ENCODE measurements at regions not wholly inside any gene's neighbourhood (a gene's known extent, or its start where the extent isn't known, plus 50 kb on each side); places are given as distances from the start of the nearest gene placed in this dataset.
"Not testable (repeated sequence)": the region's sequence is repeated elsewhere in the genome, so short reads cannot be mapped to it uniquely, and the experiment has no call there.

- H3K9me3 ChIP-seq (replicated peaks; ENCODE audit: control insufficient read depth, low read depth, low read length): no peaks in the 10 kb centered on the region
- 46% methylated on average over 5 of the region's 5 CpGs for WGBS (ENCODE audit: insufficient coverage)
- no peak overlapping the region for H3K4me3 ChIP-seq (ENCODE audit: low read length)
- no peak overlapping the region for H3K27ac ChIP-seq (ENCODE audit: low read length)
- H3K4me1 ChIP-seq (ENCODE audit: control insufficient read depth, insufficient read depth, low read length): no peaks in the 10 kb centered on the region
- H3K36me3 ChIP-seq (ENCODE audit: control insufficient read depth, insufficient read depth, low read length): no peaks in the 10 kb centered on the region
- H3K27me3 ChIP-seq (ENCODE audit: control insufficient read depth, insufficient read depth, low read length): peaks cover 22% of the 10 kb centered on the region
- no peak for DNase-seq
Observed at GRCh38 chr11:116368784-116369183, 404.0 kb downstream of the BUD13 start.

GRCh38 chr11:116366980-116367645 is 405.7 kb downstream of the BUD13 start:
- H3K27me3 ChIP-seq (ENCODE audit: control insufficient read depth, insufficient read depth, low read length): peaks cover 21% of the 10 kb centered on the region
- H3K36me3 ChIP-seq (ENCODE audit: control insufficient read depth, insufficient read depth, low read length): no peaks in the 10 kb centered on the region

GRCh38 chr11:116366451-116366850 is 406.3 kb downstream of the BUD13 start:
- Histone ChIP-seq H3K27ac (ENCODE audit: low read length) (no peak overlapping the region), H3K27me3 (ENCODE audit: control insufficient read depth, insufficient read depth, low read length) (peaks cover 16% of the 10 kb centered on the region), H3K9me3 (replicated peaks; ENCODE audit: control insufficient read depth, low read depth, low read length) (no peaks in the 10 kb centered on the region), H3K4me3 (ENCODE audit: low read length) (no peak overlapping the region), H3K4me1 (ENCODE audit: control insufficient read depth, insufficient read depth, low read length) (no peaks in the 10 kb centered on the region), H3K36me3 (ENCODE audit: control insufficient read depth, insufficient read depth, low read length) (no peaks in the 10 kb centered on the region)
- no peak for DNase-seq
- 64% methylated on average over 1 of the region's 1 CpG for WGBS (ENCODE audit: insufficient coverage)

More at GRCh38 chr11:116366980-116367645, 405.7 kb downstream of the BUD13 start:
- Histone ChIP-seq H3K27ac (ENCODE audit: low read length) (no peak overlapping the region), H3K4me3 (ENCODE audit: low read length) (no peak overlapping the region), H3K4me1 (ENCODE audit: control insufficient read depth, insufficient read depth, low read length) (no peaks in the 10 kb centered on the region), H3K9me3 (replicated peaks; ENCODE audit: control insufficient read depth, low read depth, low read length) (no peaks in the 10 kb centered on the region)
- no peak for DNase-seq
- WGBS (ENCODE audit: insufficient coverage): 40% methylated on average over 3 of the region's 4 CpGs

GRCh38 chr11:116364925-116365324 is 407.9 kb downstream of the BUD13 start:
- not testable (repeated sequence) for DNase-seq; H3K27ac ChIP-seq (ENCODE audit: low read length); H3K4me3 ChIP-seq (ENCODE audit: low read length); H3K4me1 ChIP-seq (ENCODE audit: control insufficient read depth, insufficient read depth, low read length); H3K9me3 ChIP-seq (replicated peaks; ENCODE audit: control insufficient read depth, low read depth, low read length); H3K36me3 ChIP-seq (ENCODE audit: control insufficient read depth, insufficient read depth, low read length)
- peaks cover 18% of the 10 kb centered on the region for H3K27me3 ChIP-seq (ENCODE audit: control insufficient read depth, insufficient read depth, low read length)
- no CpG with 5 or more reads among the region's 4 CpGs for WGBS (ENCODE audit: insufficient coverage)

- Histone ChIP-seq H3K9me3 (replicated peaks; ENCODE audit: control insufficient read depth, low read depth, low read length) (no peaks in the 10 kb centered on the region), H3K27me3 (ENCODE audit: control insufficient read depth, insufficient read depth, low read length) (peaks cover 12% of the 10 kb centered on the region), H3K4me1 (ENCODE audit: control insufficient read depth, insufficient read depth, low read length) (no peaks in the 10 kb centered on the region), H3K4me3 (ENCODE audit: low read length) (no peak overlapping the region), H3K27ac (ENCODE audit: low read length) (no peak overlapping the region), H3K36me3 (ENCODE audit: control insufficient read depth, insufficient read depth, low read length) (no peaks in the 10 kb centered on the region)
- WGBS (ENCODE audit: insufficient coverage): 72% methylated on average over 3 of the region's 4 CpGs
- DNase-seq: no peak
Observed at GRCh38 chr11:116364348-116364747, 408.4 kb downstream of the BUD13 start.

GRCh38 chr11:116360221-116360941 is 412.4 kb downstream of the BUD13 start:
- no peaks in the 10 kb centered on the region for H3K9me3 ChIP-seq (replicated peaks; ENCODE audit: control insufficient read depth, low read depth, low read length)
- WGBS (ENCODE audit: insufficient coverage): 70% methylated on average over 9 of the region's 11 CpGs
- no peak overlapping the region for H3K27ac ChIP-seq (ENCODE audit: low read length)
- DNase-seq: no peak
- peaks cover 21% of the 10 kb centered on the region for H3K27me3 ChIP-seq (ENCODE audit: control insufficient read depth, insufficient read depth, low read length)
- no peaks in the 10 kb centered on the region for H3K36me3 ChIP-seq (ENCODE audit: control insufficient read depth, insufficient read depth, low read length)
- H3K4me1 ChIP-seq (ENCODE audit: control insufficient read depth, insufficient read depth, low read length): no peaks in the 10 kb centered on the region
- no peak overlapping the region for H3K4me3 ChIP-seq (ENCODE audit: low read length)

GRCh38 chr11:116357784-116358544 is 414.8 kb downstream of the BUD13 start:
- 29% methylated on average over 37 of the region's 37 CpGs for WGBS (ENCODE audit: insufficient coverage)
- Histone ChIP-seq H3K27me3 (ENCODE audit: control insufficient read depth, insufficient read depth, low read length) (peaks cover 22% of the 10 kb centered on the region), H3K36me3 (ENCODE audit: control insufficient read depth, insufficient read depth, low read length) (no peaks in the 10 kb centered on the region), H3K9me3 (replicated peaks; ENCODE audit: control insufficient read depth, low read depth, low read length) (no peaks in the 10 kb centered on the region), H3K4me3 (ENCODE audit: low read length) (no peak overlapping the region), H3K27ac (ENCODE audit: low read length) (no peak overlapping the region), H3K4me1 (ENCODE audit: control insufficient read depth, insufficient read depth, low read length) (no peaks in the 10 kb centered on the region)
- peak; percentile 36 for DNase-seq

GRCh38 chr11:116356451-116356850 is 416.3 kb downstream of the BUD13 start:
- WGBS (ENCODE audit: insufficient coverage): 71% methylated on average over 5 of the region's 7 CpGs
- Histone ChIP-seq H3K4me3 (ENCODE audit: low read length) (no peak overlapping the region), H3K27me3 (ENCODE audit: control insufficient read depth, insufficient read depth, low read length) (peaks cover 24% of the 10 kb centered on the region), H3K36me3 (ENCODE audit: control insufficient read depth, insufficient read depth, low read length) (no peaks in the 10 kb centered on the region), H3K27ac (ENCODE audit: low read length) (no peak overlapping the region), H3K4me1 (ENCODE audit: control insufficient read depth, insufficient read depth, low read length) (no peaks in the 10 kb centered on the region), H3K9me3 (replicated peaks; ENCODE audit: control insufficient read depth, low read depth, low read length) (no peaks in the 10 kb centered on the region)
- no peak for DNase-seq

- H3K4me1 ChIP-seq (ENCODE audit: control insufficient read depth, insufficient read depth, low read length): no peaks in the 10 kb centered on the region
- no peak overlapping the region for H3K27ac ChIP-seq (ENCODE audit: low read length)
- no peak overlapping the region for H3K4me3 ChIP-seq (ENCODE audit: low read length)
- H3K9me3 ChIP-seq (replicated peaks; ENCODE audit: control insufficient read depth, low read depth, low read length): no peaks in the 10 kb centered on the region
- 100% methylated on average over 1 of the region's 1 CpG for WGBS (ENCODE audit: insufficient coverage)
- H3K36me3 ChIP-seq (ENCODE audit: control insufficient read depth, insufficient read depth, low read length): no peaks in the 10 kb centered on the region
- DNase-seq: no peak
- H3K27me3 ChIP-seq (ENCODE audit: control insufficient read depth, insufficient read depth, low read length): peaks cover 20% of the 10 kb centered on the region
Observed at GRCh38 chr11:116355104-116355503, 417.7 kb downstream of the BUD13 start.

GRCh38 chr11:116353589-116353988 is 419.2 kb downstream of the BUD13 start:
- DNase-seq: no peak
- H3K4me3 ChIP-seq (ENCODE audit: low read length): no peak overlapping the region
- peaks cover 17% of the 10 kb centered on the region for H3K27me3 ChIP-seq (ENCODE audit: control insufficient read depth, insufficient read depth, low read length)
- H3K4me1 ChIP-seq (ENCODE audit: control insufficient read depth, insufficient read depth, low read length): no peaks in the 10 kb centered on the region
- 60% methylated on average over 3 of the region's 7 CpGs for WGBS (ENCODE audit: insufficient coverage)
- no peaks in the 10 kb centered on the region for H3K9me3 ChIP-seq (replicated peaks; ENCODE audit: control insufficient read depth, low read depth, low read length)
- H3K27ac ChIP-seq (ENCODE audit: low read length): no peak overlapping the region
- no peaks in the 10 kb centered on the region for H3K36me3 ChIP-seq (ENCODE audit: control insufficient read depth, insufficient read depth, low read length)

Data from muscle of leg (tissue), 3 donors.